ENCODE measurements at regions not wholly inside any gene's neighbourhood (a gene's known extent, or its start where the extent isn't known, plus 50 kb on each side); places are given as distances from the start of the nearest gene placed in this dataset.

DNA sequence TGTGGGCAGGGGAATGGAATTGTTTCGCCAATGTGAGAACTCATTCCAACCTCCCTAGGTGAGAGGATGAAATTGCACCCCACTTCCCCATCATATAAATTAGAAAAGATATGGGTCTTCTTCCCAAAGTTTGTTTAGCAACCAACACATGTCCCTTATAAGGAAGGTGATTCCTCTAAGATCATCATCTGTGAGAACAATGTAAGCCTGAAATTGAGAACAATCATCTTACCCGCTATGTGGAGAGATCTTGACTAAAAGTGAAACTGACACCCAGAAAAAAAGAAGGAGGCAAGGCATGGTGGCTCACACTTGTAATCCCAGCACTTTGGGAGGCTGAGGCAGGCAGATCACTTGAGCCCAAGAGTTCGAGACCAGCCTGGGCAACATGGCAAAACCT is 173.2 kb upstream of the HMGA2 start:
- TF ChIP-seq CTCF (IDR thresholded peaks at IDR 0.05), result no peak
- TF ChIP-seq SIN3A (IDR thresholded peaks at IDR 0.05; ENCODE audit: borderline replicate concordance, insufficient read depth, low read depth, low read length), result no peak
- no peak for TF ChIP-seq REST (IDR thresholded peaks at IDR 0.05; ENCODE audit: insufficient read depth in 1 of 2, low read depth in 2 of 2, low read length in 1 of 2)

Data from Panc1 (cell line).